ENCODE measurements at regions not wholly inside any gene's neighbourhood (a gene's known extent, or its start where the extent isn't known, plus 50 kb on each side); places are given as distances from the start of the nearest gene placed in this dataset.
A peak's percentile ranks its signal among the peaks of the same experiment; 100 is the strongest.

- peak; percentile 63 for DNase-seq (ENCODE audit: low read depth)
Measured at GRCh38 chr3:156620901-156621300, 53.5 kb upstream of the TIPARP start.

GRCh38 chr3:156620260-156620659, 54.1 kb upstream of the TIPARP start:
- DNase-seq (ENCODE audit: low read depth) = no peak

DNA sequence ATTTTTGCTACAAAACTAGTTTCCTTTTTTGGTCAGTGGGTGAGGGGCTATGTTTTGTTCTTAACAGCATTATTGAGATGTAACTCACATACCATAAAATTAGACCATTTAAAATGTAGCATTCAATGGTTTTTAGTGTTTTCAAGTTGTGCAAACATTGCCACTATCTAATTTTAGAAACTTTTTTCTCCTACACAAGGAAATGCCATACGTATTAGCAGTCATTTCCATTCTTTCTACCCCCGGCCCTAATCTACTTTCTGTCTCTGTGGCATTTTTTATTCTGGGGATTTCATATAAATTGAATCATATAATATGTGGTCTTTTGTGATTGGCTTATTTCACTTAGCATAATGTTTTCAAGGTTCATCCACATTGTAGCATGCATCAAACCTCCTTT, 55.0 kb upstream of the TIPARP start:
- peak; percentile 80 for DNase-seq (ENCODE audit: low read depth)

DNA sequence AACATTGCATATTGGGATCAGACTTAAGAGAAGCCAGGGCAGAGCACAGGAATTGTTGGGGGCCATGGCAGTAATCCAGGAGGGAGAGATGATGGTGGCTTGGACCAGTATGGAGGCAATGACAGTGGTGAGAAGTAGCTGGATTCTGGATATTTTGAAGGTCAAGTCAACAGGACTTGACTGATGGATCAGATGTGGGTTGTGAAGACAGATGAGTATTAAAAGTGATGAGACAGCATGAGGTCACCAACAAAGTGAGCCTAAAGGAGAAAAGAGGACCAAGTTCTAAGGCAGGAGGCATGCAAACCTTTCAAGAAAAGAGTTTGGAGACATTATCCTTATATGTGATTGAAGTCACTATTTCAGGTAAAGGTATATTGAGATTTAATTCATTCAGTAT, 56.6 kb upstream of the TIPARP start:
- DNase-seq (ENCODE audit: low read depth) = no peak

GRCh38 chr3:156617145-156617544, 57.2 kb upstream of the TIPARP start:
- no peak for DNase-seq (ENCODE audit: low read depth)

GRCh38 chr3:156615592-156616173, 58.7 kb upstream of the TIPARP start:
- peak; percentile 90 for DNase-seq (ENCODE audit: low read depth)

DNA sequence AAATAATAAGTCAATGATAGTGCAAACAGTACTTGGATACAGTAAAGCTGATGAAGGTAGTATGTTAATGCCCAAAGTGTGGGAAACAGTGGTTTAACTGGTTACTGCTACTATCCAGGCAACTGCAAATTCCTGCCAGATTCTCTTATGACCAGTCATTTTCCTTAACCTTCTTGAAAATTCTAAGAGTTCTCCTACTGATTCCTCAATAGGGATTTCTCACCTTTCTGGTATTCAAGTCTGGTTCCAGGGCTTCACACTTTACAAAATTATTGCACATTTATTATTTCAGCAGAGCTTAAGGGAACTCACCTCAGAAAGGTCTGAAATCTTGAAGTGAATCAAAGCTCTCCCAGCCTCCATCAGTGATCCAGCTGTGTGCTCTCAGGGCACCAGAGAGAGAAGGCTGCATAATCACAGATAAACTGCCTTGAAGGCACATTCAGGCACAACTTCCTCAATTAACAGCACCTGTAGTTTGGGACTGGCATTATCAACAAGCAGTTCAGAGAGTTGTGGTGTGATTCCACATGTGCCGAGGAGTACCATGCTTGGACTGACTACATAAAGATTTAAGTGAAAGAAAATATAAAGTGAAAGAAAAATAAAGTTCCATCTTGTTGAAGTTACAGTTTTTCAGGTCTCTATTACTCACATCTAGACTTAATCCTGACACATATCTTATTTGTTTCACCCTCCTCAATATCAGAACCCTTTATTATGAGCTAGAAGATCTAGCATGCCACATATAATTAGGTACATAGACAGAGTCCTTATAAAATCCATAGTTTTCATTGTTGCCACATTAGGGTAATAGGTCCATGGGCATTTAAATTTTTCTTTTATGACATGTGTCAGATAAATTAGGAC, 59.5 kb upstream of the TIPARP start:
- DNase-seq (ENCODE audit: low read depth) = peak; percentile 75

DNA sequence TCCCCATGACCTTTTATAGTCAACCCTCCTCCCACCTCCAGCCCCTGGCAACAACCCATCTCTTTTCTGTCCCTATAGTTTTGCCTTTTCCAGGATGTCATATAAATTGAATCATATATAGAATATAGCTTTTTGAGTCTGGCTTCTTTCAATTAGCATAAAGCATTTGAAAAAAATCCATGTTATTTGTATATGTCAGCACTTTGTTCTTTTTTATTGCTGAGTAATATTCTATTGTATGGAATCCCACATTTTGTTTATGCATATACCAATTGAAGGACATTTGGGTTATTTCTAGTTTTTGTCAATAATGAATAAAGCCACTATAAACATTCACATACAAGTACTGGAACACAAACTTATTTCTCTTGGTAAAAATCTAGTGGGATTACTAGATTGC, 58.0 kb upstream of the SSR3 start:
- DNase-seq (ENCODE audit: low read depth) = no peak

- no peak for DNase-seq (ENCODE audit: low read depth)
Measured at GRCh38 chr3:156611870-156612494, 57.1 kb upstream of the SSR3 start.

DNA sequence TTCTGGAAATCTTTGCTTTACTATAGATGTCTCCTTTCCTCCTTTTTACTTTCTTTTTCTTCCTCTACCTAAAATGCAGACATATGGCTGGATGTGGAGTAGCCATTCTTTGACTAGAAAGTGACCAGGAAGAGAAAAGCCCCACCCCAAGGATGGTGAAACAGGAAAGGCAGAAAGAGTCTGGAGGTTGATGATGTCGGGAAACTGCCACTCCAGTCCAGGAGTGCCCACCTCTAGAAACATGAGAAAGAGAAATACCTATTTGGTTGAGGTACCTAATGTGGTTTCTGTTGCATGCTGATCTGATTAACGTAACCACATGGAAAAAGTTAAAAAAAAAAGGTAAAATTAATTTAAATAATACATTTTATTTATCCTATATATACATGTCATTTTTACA, 55.2 kb upstream of the SSR3 start:
- no peak for DNase-seq (ENCODE audit: low read depth)

- no peak for DNase-seq (ENCODE audit: low read depth)
Measured at GRCh38 chr3:156609546-156609945, 54.6 kb upstream of the SSR3 start.

DNA sequence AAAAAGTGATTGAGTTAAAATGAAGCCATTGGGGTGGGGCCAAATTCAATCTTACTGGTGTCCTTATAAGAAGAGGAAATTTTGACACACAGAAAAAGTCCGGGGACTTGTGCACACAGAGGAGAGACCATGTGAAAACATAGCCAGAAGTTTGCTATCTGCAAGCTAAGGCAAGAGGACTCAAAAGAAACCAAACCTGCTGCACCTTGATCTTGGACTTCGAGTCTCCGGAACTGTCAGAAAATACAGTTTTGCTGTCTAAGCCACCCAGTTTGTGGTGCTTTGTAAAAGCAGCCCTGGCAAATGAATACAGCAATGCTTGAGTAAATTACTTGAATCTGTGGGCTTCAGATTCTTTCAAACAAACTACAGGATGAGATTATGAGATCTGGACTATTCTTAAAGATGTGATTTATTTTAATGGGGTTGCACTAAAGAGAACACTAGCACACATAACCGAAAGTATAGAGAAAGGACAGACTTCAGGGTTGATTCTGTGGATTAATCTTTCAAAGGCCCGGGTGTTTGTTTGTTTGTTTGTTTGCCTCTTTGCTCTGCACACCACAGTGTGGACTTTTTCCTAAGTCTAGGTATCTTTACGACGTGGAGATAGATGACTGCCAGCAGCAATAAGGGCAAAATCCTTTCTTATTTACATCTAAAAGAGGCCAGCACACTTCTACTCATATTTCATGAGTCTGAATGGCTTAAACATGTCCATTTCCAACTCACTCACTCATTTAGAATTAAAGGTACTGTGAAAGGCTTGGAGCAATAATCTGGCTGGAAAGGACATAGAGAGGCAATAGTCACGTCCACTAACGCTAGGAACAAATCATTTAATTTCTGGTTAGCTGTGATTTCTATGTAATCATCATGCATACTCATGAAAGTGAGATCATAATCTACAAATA, 53.9 kb upstream of the SSR3 start:
- no peak for DNase-seq (ENCODE audit: low read depth)

DNA sequence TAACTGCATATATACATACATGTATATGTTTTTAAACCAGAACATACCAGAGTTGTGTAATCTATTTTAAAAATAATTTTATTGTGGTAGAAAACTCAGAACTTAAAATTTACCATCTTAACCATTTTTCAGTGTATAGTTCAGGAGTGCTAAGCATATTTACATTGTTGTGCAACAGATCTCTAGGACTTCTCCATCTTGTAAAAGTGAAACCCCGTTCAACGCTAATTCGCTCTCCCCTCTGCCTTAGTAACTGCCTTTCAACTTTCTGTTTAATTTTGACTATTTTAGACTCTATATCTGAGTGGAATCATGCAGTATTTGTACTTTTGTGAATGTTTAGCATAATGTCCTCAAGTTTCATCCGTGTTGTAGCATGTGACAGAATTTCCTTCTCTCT, 51.8 kb upstream of the SSR3 start:
- no peak for DNase-seq (ENCODE audit: low read depth)

DNA sequence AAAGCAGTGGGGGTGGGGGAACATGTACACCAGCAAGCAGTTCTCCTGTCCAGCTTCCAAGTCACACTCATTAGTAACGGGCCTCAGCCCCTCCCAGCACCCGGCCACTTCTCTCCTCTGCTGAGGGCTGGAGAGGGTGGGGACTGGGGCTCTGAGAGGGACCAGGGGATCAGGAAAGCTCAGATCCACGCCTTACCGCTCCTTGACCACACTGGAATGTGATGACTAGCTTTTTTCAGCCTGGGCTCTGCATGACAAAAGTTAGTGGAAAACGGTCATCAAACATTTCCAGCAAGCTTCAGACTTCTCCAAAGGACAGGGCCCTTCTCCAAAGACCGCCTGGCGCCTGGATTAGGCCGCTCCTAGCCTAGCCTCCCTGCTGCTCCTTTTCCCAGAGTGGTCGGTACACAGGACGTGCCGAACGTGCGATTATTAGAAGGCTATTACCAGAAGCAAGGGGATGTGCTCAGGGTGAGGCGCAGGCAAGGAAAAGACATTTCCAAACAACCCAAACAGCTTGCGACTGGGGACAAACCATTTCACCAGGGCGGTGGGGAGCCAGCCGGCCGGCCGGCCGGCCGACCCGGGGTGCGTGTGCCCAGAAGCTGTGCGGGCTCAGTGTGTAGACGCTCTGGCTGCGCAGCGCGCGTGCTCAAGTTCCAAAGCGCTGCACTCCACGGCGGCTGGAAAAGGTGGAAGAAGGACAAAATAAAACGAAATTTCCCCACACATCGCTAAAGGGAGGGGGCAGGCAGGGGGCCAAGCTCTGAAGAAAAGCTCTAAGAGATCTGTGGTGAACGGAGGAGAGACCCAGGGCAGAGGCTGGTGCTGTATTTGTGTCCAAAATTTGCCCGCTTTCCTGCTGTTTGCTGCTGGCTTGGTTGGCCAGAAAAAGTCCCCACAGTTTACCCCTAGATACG, 51.0 kb upstream of the SSR3 start:
- peak; percentile 87 for DNase-seq (ENCODE audit: low read depth)

- no peak for DNase-seq (ENCODE audit: low read depth)
Measured at GRCh38 chr3:156604642-156605144, 49.8 kb upstream of the SSR3 start.
